ENCODE measurements at regions not wholly inside any gene's neighbourhood (a gene's known extent, or its start where the extent isn't known, plus 50 kb on each side); places are given as distances from the start of the nearest gene placed in this dataset.

DNA sequence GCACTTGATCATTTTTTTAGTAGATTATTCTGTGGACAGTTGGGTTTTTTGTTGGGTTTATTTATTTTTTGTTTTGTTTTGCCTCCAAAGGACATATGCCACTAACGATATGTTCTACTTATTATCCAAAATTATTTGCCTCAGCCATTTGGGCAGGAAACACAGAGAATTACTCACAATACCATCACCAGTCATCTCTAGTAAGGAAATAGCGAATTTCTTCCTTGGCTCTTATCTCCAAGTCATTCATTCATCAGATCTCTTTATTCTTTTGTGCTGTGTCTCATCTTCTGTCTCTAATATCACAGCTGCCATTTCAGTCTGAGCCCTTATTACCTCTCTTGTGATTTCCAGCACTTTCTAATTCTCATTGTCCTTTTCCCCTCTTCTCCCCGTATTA lies 130.4 kb upstream of the SMLR1 start:
- no peak for TF ChIP-seq CTCF (IDR thresholded peaks at IDR 0.05)
- TF ChIP-seq EZH2phosphoT487 (IDR thresholded peaks at IDR 0.05), result no peak
